ENCODE measurements at regions not wholly inside any gene's neighbourhood (a gene's known extent, or its start where the extent isn't known, plus 50 kb on each side); places are given as distances from the start of the nearest gene placed in this dataset.

DNA sequence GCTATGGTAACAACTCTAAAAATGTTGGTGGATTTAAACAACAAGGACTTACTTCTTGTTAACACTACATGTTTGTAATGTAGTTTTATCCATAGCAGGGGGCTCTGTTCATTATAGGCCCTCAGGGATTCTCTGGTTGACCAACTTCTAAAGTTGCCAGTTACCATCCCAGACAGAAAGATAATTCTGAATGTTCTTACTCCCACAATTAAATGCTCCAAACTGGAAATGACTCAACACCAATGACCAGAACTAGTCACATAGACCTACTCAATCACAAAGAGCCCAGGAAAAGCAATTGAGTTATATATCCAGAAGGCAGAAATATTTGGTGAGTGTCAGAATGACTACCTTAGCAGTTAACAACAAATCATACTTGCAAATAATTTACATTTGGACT is 199.3 kb upstream of the UMPS start:
- Histone ChIP-seq H3K4me3 (ENCODE audit: low read depth, low read length, poor library complexity, severe bottlenecking) (no peak overlapping the region), H3K9me3 (ENCODE audit: low read length) (no peaks in the 10 kb centered on the region), H3K9me2 (ENCODE audit: insufficient read depth, low read length) (no peaks in the 10 kb centered on the region), H3K36me3 (ENCODE audit: insufficient read depth, low read length) (no peaks in the 10 kb centered on the region), H3K79me2 (ENCODE audit: insufficient read depth, low read depth, low read length) (no peaks in the 10 kb centered on the region), H4K20me1 (ENCODE audit: insufficient read depth, low read length) (no peaks in the 10 kb centered on the region), H3K4me1 (ENCODE audit: insufficient read depth, low read length, poor library complexity, severe bottlenecking) (no peaks in the 10 kb centered on the region), H2AFZ (ENCODE audit: low read length) (no peak overlapping the region), H3K4me2 (ENCODE audit: low read length) (no peak overlapping the region), H3K27ac (ENCODE audit: low read depth, low read length, poor library complexity, severe bottlenecking) (no peak overlapping the region)
- DNase-seq (ENCODE audit: low spot score), result no peak
- no TSS peak for BruUV-seq (replicated peaks)
- CTCF ChIA-PET (ENCODE audit: unreplicated experiment), result no interaction called here
- intact Hi-C loops (cut with micrococcal nuclease; ENCODE audit: unreplicated experiment), result no loop called here
- POLR2A ChIA-PET, result no interaction called here
- TF ChIP-seq EZH2phosphoT487 (IDR thresholded peaks at IDR 0.05; ENCODE audit: borderline replicate concordance, low read depth, low read length), result no peak
- TF ChIP-seq, protein P1, sequence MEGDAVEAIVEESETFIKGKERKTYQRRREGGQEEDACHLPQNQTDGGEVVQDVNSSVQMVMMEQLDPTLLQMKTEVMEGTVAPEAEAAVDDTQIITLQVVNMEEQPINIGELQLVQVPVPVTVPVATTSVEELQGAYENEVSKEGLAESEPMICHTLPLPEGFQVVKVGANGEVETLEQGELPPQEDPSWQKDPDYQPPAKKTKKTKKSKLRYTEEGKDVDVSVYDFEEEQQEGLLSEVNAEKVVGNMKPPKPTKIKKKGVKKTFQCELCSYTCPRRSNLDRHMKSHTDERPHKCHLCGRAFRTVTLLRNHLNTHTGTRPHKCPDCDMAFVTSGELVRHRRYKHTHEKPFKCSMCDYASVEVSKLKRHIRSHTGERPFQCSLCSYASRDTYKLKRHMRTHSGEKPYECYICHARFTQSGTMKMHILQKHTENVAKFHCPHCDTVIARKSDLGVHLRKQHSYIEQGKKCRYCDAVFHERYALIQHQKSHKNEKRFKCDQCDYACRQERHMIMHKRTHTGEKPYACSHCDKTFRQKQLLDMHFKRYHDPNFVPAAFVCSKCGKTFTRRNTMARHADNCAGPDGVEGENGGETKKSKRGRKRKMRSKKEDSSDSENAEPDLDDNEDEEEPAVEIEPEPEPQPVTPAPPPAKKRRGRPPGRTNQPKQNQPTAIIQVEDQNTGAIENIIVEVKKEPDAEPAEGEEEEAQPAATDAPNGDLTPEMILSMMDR (conservative IDR thresholded peaks at IDR 0.05; ENCODE audit: low read length), result no peak

DNA sequence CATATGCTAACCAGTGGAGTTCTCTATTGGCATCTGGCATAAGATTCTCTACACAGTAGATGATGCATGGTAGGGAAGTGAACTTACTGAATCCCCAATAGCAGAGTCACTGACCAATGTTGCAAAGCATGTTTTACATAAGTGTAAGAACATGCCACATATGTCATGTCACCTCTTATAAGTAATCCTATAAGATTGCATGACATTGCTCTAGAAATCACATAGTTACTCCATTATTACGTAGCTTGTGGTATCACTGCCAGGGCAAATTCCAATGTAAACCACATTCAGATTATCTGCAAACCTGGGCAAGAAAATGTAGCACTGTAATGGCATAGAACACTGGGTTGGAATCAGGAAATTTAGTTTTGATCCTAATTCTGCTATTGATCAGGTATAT is 198.2 kb upstream of the UMPS start:
- no peaks in the 10 kb centered on the region for H4K20me1 ChIP-seq (ENCODE audit: insufficient read depth, low read length)
- no peak for DNase-seq (ENCODE audit: low spot score)
- H3K4me1 ChIP-seq (ENCODE audit: insufficient read depth, low read length, poor library complexity, severe bottlenecking), result no peaks in the 10 kb centered on the region
- H3K36me3 ChIP-seq (ENCODE audit: insufficient read depth, low read length), result no peaks in the 10 kb centered on the region
- BruUV-seq (replicated peaks), result no TSS peak
- intact Hi-C loops (cut with micrococcal nuclease; ENCODE audit: unreplicated experiment), result no loop called here
- no peak overlapping the region for H2AFZ ChIP-seq (ENCODE audit: low read length)
- no peaks in the 10 kb centered on the region for H3K9me2 ChIP-seq (ENCODE audit: insufficient read depth, low read length)
- no peak overlapping the region for H3K4me2 ChIP-seq (ENCODE audit: low read length)
- no peaks in the 10 kb centered on the region for H3K9me3 ChIP-seq (ENCODE audit: low read length)
- H3K4me3 ChIP-seq (ENCODE audit: low read depth, low read length, poor library complexity, severe bottlenecking), result no peak overlapping the region
- CTCF ChIA-PET (ENCODE audit: unreplicated experiment), result no interaction called here
- TF ChIP-seq, protein P1 (conservative IDR thresholded peaks at IDR 0.05; ENCODE audit: low read length), result no peak
- no peak for TF ChIP-seq EZH2phosphoT487 (IDR thresholded peaks at IDR 0.05; ENCODE audit: borderline replicate concordance, low read depth, low read length)
- H3K79me2 ChIP-seq (ENCODE audit: insufficient read depth, low read depth, low read length), result no peaks in the 10 kb centered on the region
- no peak overlapping the region for H3K27ac ChIP-seq (ENCODE audit: low read depth, low read length, poor library complexity, severe bottlenecking)
- POLR2A ChIA-PET, result no interaction called here

DNA sequence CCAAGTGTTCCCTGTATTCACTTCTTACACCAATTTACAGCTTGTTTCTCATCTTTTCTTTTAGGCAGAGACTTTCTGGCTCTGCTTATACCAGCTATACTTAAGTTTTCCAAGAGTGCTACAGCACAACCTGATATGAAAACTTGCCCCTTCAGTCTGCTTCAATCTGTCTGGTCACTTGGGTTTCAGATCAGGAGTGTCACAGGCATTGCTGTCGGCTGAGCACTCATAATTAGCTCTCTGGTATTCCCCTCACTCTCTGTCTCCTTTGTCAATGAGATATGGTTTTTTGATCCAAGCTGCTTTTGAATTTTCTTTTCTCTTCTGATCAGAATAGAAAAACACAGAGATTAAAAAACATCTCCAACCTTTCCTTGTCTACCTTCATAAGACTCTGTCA is 194.9 kb upstream of the UMPS start:
- Histone ChIP-seq H3K4me2 (ENCODE audit: low read length) (no peak overlapping the region), H3K9me3 (ENCODE audit: low read length) (no peaks in the 10 kb centered on the region), H3K9me2 (ENCODE audit: insufficient read depth, low read length) (no peaks in the 10 kb centered on the region), H4K20me1 (ENCODE audit: insufficient read depth, low read length) (no peaks in the 10 kb centered on the region), H3K36me3 (ENCODE audit: insufficient read depth, low read length) (no peaks in the 10 kb centered on the region), H3K4me3 (ENCODE audit: low read depth, low read length, poor library complexity, severe bottlenecking) (no peak overlapping the region), H3K79me2 (ENCODE audit: insufficient read depth, low read depth, low read length) (no peaks in the 10 kb centered on the region), H3K4me1 (ENCODE audit: insufficient read depth, low read length, poor library complexity, severe bottlenecking) (no peaks in the 10 kb centered on the region), H3K27ac (ENCODE audit: low read depth, low read length, poor library complexity, severe bottlenecking) (no peak overlapping the region), H2AFZ (ENCODE audit: low read length) (no peak overlapping the region)
- ChIA-PET POLR2A (interaction anchor here (1.0 kb wide), 1 partner anchor 850 kb away, joined by 5 read pairs; no protein-coding TSS in a partner anchor), CTCF (ENCODE audit: unreplicated experiment) (no interaction called here)
- no peak for TF ChIP-seq EZH2phosphoT487 (IDR thresholded peaks at IDR 0.05; ENCODE audit: borderline replicate concordance, low read depth, low read length)
- TF ChIP-seq, protein P1 (conservative IDR thresholded peaks at IDR 0.05; ENCODE audit: low read length), result no peak
- intact Hi-C loops (cut with micrococcal nuclease; ENCODE audit: unreplicated experiment), result no loop called here
- BruUV-seq (replicated peaks), result no TSS peak
- no peak for DNase-seq (ENCODE audit: low spot score)

Data from OCI-LY7 (cell line).